GM23338 (cell line): ENCODE measurements at regions not wholly inside any gene's neighbourhood (a gene's known extent, or its start where the extent isn't known, plus 50 kb on each side); places are given as distances from the start of the nearest gene placed in this dataset.

Experiments used
- ATAC-seq: fragments of 200-7000 bp; cut with Tn5 transposase; 3 replicates; pipeline ENCODE4 v1.9.1; 2020
- DNase-seq: peaks from one replicate; pipeline ENCODE4 v3.0.0-alpha.2; 2015; ENCODE audit warnings: low spot score
- H2AFZ ChIP-seq: fragments of 200-600 bp; sonication (generic); 2 replicates; pipeline ENCODE4 v1.8.0; 2016; ENCODE audit warnings: antibody characterized with exemption, mild to moderate bottlenecking, moderate library complexity
- H3F3A ChIP-seq: fragments of 200-600 bp; sonication (generic); replicated peaks from 2 replicates; pipeline ENCODE4 v1.8.0; 2017; ENCODE audit warnings: antibody characterized with exemption, mixed run types, low read depth
- H3K27ac ChIP-seq: fragments of 200-600 bp; sonication (generic); 2 replicates; pipeline ENCODE4 v1.6.1; 2016; ENCODE audit warnings: low read depth
- H3K27me3 ChIP-seq: fragments of 200-600 bp; sonication (generic); 2 replicates; pipeline ENCODE4 v1.8.0; 2016; ENCODE audit warnings: mild to moderate bottlenecking, mixed run types, moderate library complexity; ENCODE audit not compliant: insufficient read depth
- H3K36me3 ChIP-seq: fragments of 200-600 bp; sonication (generic); 2 replicates; pipeline ENCODE4 v1.8.0; 2016; ENCODE audit warnings: mild to moderate bottlenecking; ENCODE audit not compliant: insufficient read depth
- H3K4me1 ChIP-seq: fragments of 200-600 bp; sonication (generic); 2 replicates; pipeline ENCODE4 v1.8.0; 2016; ENCODE audit warnings: mild to moderate bottlenecking, moderate library complexity; ENCODE audit not compliant: insufficient read depth
- H3K4me2 ChIP-seq: fragments of 200-600 bp; sonication (generic); 2 replicates; pipeline ENCODE4 v1.7.1; 2017; ENCODE audit warnings: mixed run types
- H3K4me3 ChIP-seq: fragments of 200-600 bp; sonication (generic); 2 replicates; pipeline ENCODE4 v1.6.1; 2016; ENCODE audit warnings: mixed run types
- H3K79me2 ChIP-seq: fragments of 200-600 bp; sonication (generic); replicated peaks from 2 replicates; pipeline ENCODE4 v1.8.0; 2017; ENCODE audit warnings: mild to moderate bottlenecking; ENCODE audit not compliant: insufficient read depth
- H3K9me2 ChIP-seq: fragments of 200-600 bp; sonication (generic); 2 replicates; pipeline ENCODE4 v1.8.0; 2017; ENCODE audit not compliant: insufficient read depth
- H4K20me1 ChIP-seq: fragments of 200-600 bp; sonication (generic); replicated peaks from 2 replicates; pipeline ENCODE4 v1.8.0; 2017; ENCODE audit warnings: mild to moderate bottlenecking; ENCODE audit not compliant: insufficient read depth
- H3K27ac Mint-ChIP-seq: 2 replicates; pipeline ENCODE4 v1.8.0; 2020; ENCODE audit warnings: inconsistent platforms, mild to moderate bottlenecking, moderate library complexity, mixed read lengths
- H3K27me3 Mint-ChIP-seq: 3 replicates; pipeline ENCODE4 v1.8.0; 2022; ENCODE audit warnings: low read depth, mild to moderate bottlenecking, moderate library complexity, mixed read lengths, inconsistent platforms; ENCODE audit not compliant: insufficient read depth, poor library complexity
- H3K36me3 Mint-ChIP-seq: 3 replicates; pipeline ENCODE4 v1.8.0; 2021; ENCODE audit warnings: low read depth, mild to moderate bottlenecking, inconsistent platforms, moderate library complexity, mixed read lengths
- H3K4me1 Mint-ChIP-seq: 3 replicates; pipeline ENCODE4 v1.8.0; 2020; ENCODE audit warnings: mild to moderate bottlenecking, inconsistent platforms, mixed read lengths
- H3K4me3 Mint-ChIP-seq: 3 replicates; pipeline ENCODE4 v1.8.0; 2021; ENCODE audit warnings: moderate library complexity, mild to moderate bottlenecking, inconsistent platforms, mixed read lengths
- H3K9me3 Mint-ChIP-seq: 3 replicates; pipeline ENCODE4 v1.8.0; 2020; ENCODE audit warnings: moderate library complexity, mild to moderate bottlenecking, inconsistent platforms, mixed read lengths
- CREB1 ChIP-seq: fragments of 250-450 bp; sonication (Bioruptor Pico); IDR thresholded peaks from 2 replicates; pipeline ENCODE4 v1.5.0; 2020; ENCODE audit warnings: low read depth, mild to moderate bottlenecking, moderate library complexity
- EZH2 ChIP-seq: fragments of 200-600 bp; sonication (generic); IDR thresholded peaks from one replicate; pipeline ENCODE4 v1.8.0; 2017; ENCODE audit warnings: antibody characterized with exemption, mild to moderate bottlenecking, low read depth; ENCODE audit not compliant: unreplicated experiment
- EZH2phosphoT487 ChIP-seq: fragments of 200-600 bp; sonication (generic); IDR thresholded peaks from one replicate; pipeline ENCODE4 v1.8.1; 2018; ENCODE audit warnings: antibody characterized with exemption; ENCODE audit not compliant: unreplicated experiment
- JUNB ChIP-seq: IDR thresholded peaks from one replicate; pipeline ENCODE4 v1.6.1; 2016; ENCODE audit warnings: antibody characterized with exemption; ENCODE audit not compliant: unreplicated experiment
- NANOG ChIP-seq: IDR thresholded peaks from 2 replicates; pipeline ENCODE4 v1.6.1; 2016; ENCODE audit warnings: antibody characterized with exemption, borderline replicate concordance
- POLR2AphosphoS5 ChIP-seq: IDR thresholded peaks from 2 replicates; pipeline ENCODE4 v1.6.1; 2016; ENCODE audit warnings: antibody characterized with exemption, low read depth
- STAT1 ChIP-seq: IDR thresholded peaks from one replicate; pipeline ENCODE4 v1.6.1; 2016; ENCODE audit warnings: antibody characterized with exemption; ENCODE audit not compliant: unreplicated experiment
- ZNF114 ChIP-seq: fragments of 250-450 bp; sonication (Bioruptor Pico); IDR thresholded peaks from 2 replicates; pipeline ENCODE4 v1.5.0; 2020; ENCODE audit warnings: mild to moderate bottlenecking, moderate library complexity
- ZNF331 ChIP-seq: fragments of 250-450 bp; sonication (Bioruptor Pico); IDR thresholded peaks from 2 replicates; pipeline ENCODE4 v1.5.0; 2020; ENCODE audit warnings: low read depth, mild to moderate bottlenecking, moderate library complexity
- TF ChIP-seq, protein P1 (sequence below): IDR thresholded peaks from 2 replicates; pipeline ENCODE4 v1.6.1; 2016; ENCODE audit warnings: antibody characterized with exemption
- TF ChIP-seq, protein P2 (sequence below), 2 experiments: fragments of 200-600 bp in 1 of 2; sonication (generic) in 1 of 2; conservative IDR thresholded peaks; 2 replicates each; pipeline versions ENCODE4 v1.5.1 to v1.6.1; 2016 to 2017; ENCODE audit warnings: antibody characterized with exemption in 2 of 2, low read depth in 2 of 2, mild to moderate bottlenecking in 2 of 2, moderate library complexity in 1 of 2
- TF ChIP-seq, protein P3 (sequence below): fragments of 250-450 bp; sonication (Bioruptor Pico); IDR thresholded peaks from 2 replicates; pipeline ENCODE4 v1.5.0; 2020; ENCODE audit warnings: mild to moderate bottlenecking, moderate library complexity
- TF ChIP-seq, protein P4 (sequence below): IDR thresholded peaks from one replicate; pipeline ENCODE4 v1.6.1; 2018; ENCODE audit warnings: antibody characterized with exemption; ENCODE audit not compliant: unreplicated experiment

DNA sequence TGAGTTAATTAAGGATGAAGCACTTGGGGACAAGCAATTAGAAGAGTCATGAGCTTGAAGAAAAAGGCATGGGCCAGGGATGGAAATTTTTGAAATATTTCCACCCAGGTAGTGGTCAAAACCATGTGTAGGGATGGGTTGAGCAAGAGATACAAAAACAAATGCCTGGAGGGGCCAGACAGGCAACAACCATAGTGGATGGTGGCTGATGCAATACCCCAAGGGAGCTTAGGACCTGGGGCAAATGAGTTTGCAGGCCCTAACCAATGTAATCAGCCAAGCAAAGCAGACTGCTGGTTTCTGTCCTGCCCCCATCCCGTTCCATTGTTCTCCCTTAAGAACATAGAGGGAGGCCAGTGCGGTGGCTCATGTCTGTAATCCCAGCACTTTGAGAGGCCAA lies 119.1 kb upstream of the FGGY start:
- Mint-ChIP-seq H3K27me3 (peaks cover 1% of the 10 kb centered on the region), H3K36me3 (peaks cover 8% of the 10 kb centered on the region; the same call in 1 of the 3 replicates), H3K9me3 (peaks cover 5% of the 10 kb centered on the region; the same call in 2 of the 3 replicates), H3K4me3 (no peak overlapping the region), H3K27ac (no peak overlapping the region), H3K4me1 (no peaks in the 10 kb centered on the region)
- no peaks in the 10 kb centered on the region for H3K79me2 ChIP-seq
- ATAC-seq = no peak
- H3K27me3 ChIP-seq = no peaks in the 10 kb centered on the region
- H2AFZ ChIP-seq = peak overlapping the region; percentile 56; the same call in 1 of the 2 replicates
- H4K20me1 ChIP-seq = no peaks in the 10 kb centered on the region
- no peak overlapping the region for H3K4me3 ChIP-seq
- H3K4me1 ChIP-seq = peaks cover 9% of the 10 kb centered on the region
- no peak overlapping the region for H3K4me2 ChIP-seq
- no peak overlapping the region for H3K27ac ChIP-seq
- H3K36me3 ChIP-seq = peaks cover 9% of the 10 kb centered on the region; the same call in 1 of the 2 replicates
- DNase-seq = no peak
- peaks cover 14% of the 10 kb centered on the region for H3K9me2 ChIP-seq
- no peaks in the 10 kb centered on the region for H3F3A ChIP-seq
- no peak for TF ChIP-seq NANOG
- TF ChIP-seq, protein P1, sequence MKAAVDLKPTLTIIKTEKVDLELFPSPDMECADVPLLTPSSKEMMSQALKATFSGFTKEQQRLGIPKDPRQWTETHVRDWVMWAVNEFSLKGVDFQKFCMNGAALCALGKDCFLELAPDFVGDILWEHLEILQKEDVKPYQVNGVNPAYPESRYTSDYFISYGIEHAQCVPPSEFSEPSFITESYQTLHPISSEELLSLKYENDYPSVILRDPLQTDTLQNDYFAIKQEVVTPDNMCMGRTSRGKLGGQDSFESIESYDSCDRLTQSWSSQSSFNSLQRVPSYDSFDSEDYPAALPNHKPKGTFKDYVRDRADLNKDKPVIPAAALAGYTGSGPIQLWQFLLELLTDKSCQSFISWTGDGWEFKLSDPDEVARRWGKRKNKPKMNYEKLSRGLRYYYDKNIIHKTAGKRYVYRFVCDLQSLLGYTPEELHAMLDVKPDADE = no peak
- TF ChIP-seq JUNB = no peak
- TF ChIP-seq, protein P2, sequence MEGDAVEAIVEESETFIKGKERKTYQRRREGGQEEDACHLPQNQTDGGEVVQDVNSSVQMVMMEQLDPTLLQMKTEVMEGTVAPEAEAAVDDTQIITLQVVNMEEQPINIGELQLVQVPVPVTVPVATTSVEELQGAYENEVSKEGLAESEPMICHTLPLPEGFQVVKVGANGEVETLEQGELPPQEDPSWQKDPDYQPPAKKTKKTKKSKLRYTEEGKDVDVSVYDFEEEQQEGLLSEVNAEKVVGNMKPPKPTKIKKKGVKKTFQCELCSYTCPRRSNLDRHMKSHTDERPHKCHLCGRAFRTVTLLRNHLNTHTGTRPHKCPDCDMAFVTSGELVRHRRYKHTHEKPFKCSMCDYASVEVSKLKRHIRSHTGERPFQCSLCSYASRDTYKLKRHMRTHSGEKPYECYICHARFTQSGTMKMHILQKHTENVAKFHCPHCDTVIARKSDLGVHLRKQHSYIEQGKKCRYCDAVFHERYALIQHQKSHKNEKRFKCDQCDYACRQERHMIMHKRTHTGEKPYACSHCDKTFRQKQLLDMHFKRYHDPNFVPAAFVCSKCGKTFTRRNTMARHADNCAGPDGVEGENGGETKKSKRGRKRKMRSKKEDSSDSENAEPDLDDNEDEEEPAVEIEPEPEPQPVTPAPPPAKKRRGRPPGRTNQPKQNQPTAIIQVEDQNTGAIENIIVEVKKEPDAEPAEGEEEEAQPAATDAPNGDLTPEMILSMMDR (conservative IDR thresholded peaks at IDR 0.05; ENCODE audit: low read depth in 2 of 2) = no peak
- TF ChIP-seq CREB1 (CRISPR knock-in tag) = no peak
- TF ChIP-seq STAT1 = no peak
- no peak for TF ChIP-seq ZNF114 (CRISPR knock-in tag)
- no peak for TF ChIP-seq EZH2
- TF ChIP-seq POLR2AphosphoS5 = no peak
- no peak for TF ChIP-seq ZNF331
- no peak for TF ChIP-seq EZH2phosphoT487
- TF ChIP-seq, protein P3, sequence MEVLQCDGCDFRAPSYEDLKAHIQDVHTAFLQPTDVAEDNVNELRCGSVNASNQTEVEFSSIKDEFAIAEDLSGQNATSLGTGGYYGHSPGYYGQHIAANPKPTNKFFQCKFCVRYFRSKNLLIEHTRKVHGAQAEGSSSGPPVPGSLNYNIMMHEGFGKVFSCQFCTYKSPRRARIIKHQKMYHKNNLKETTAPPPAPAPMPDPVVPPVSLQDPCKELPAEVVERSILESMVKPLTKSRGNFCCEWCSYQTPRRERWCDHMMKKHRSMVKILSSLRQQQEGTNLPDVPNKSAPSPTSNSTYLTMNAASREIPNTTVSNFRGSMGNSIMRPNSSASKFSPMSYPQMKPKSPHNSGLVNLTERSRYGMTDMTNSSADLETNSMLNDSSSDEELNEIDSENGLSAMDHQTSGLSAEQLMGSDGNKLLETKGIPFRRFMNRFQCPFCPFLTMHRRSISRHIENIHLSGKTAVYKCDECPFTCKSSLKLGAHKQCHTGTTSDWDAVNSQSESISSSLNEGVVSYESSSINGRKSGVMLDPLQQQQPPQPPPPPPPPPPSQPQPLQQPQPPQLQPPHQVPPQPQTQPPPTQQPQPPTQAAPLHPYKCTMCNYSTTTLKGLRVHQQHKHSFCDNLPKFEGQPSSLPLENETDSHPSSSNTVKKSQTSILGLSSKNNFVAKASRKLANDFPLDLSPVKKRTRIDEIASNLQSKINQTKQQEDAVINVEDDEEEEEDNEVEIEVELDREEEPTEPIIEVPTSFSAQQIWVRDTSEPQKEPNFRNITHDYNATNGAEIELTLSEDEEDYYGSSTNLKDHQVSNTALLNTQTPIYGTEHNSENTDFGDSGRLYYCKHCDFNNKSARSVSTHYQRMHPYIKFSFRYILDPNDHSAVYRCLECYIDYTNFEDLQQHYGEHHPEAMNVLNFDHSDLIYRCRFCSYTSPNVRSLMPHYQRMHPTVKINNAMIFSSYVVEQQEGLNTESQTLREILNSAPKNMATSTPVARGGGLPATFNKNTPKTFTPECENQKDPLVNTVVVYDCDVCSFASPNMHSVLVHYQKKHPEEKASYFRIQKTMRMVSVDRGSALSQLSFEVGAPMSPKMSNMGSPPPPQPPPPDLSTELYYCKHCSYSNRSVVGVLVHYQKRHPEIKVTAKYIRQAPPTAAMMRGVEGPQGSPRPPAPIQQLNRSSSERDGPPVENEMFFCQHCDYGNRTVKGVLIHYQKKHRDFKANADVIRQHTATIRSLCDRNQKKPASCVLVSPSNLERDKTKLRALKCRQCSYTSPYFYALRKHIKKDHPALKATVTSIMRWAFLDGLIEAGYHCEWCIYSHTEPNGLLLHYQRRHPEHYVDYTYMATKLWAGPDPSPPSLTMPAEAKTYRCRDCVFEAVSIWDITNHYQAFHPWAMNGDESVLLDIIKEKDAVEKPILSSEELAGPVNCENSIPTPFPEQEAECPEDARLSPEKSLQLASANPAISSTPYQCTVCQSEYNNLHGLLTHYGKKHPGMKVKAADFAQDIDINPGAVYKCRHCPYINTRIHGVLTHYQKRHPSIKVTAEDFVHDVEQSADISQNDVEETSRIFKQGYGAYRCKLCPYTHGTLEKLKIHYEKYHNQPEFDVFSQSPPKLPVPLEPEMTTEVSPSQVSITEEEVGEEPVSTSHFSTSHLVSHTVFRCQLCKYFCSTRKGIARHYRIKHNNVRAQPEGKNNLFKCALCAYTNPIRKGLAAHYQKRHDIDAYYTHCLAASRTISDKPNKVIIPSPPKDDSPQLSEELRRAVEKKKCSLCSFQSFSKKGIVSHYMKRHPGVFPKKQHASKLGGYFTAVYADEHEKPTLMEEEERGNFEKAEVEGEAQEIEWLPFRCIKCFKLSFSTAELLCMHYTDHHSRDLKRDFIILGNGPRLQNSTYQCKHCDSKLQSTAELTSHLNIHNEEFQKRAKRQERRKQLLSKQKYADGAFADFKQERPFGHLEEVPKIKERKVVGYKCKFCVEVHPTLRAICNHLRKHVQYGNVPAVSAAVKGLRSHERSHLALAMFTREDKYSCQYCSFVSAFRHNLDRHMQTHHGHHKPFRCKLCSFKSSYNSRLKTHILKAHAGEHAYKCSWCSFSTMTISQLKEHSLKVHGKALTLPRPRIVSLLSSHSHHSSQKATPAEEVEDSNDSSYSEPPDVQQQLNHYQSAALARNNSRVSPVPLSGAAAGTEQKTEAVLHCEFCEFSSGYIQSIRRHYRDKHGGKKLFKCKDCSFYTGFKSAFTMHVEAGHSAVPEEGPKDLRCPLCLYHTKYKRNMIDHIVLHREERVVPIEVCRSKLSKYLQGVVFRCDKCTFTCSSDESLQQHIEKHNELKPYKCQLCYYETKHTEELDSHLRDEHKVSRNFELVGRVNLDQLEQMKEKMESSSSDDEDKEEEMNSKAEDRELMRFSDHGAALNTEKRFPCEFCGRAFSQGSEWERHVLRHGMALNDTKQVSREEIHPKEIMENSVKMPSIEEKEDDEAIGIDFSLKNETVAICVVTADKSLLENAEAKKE (CRISPR knock-in tag) = no peak
- TF ChIP-seq, protein P4, sequence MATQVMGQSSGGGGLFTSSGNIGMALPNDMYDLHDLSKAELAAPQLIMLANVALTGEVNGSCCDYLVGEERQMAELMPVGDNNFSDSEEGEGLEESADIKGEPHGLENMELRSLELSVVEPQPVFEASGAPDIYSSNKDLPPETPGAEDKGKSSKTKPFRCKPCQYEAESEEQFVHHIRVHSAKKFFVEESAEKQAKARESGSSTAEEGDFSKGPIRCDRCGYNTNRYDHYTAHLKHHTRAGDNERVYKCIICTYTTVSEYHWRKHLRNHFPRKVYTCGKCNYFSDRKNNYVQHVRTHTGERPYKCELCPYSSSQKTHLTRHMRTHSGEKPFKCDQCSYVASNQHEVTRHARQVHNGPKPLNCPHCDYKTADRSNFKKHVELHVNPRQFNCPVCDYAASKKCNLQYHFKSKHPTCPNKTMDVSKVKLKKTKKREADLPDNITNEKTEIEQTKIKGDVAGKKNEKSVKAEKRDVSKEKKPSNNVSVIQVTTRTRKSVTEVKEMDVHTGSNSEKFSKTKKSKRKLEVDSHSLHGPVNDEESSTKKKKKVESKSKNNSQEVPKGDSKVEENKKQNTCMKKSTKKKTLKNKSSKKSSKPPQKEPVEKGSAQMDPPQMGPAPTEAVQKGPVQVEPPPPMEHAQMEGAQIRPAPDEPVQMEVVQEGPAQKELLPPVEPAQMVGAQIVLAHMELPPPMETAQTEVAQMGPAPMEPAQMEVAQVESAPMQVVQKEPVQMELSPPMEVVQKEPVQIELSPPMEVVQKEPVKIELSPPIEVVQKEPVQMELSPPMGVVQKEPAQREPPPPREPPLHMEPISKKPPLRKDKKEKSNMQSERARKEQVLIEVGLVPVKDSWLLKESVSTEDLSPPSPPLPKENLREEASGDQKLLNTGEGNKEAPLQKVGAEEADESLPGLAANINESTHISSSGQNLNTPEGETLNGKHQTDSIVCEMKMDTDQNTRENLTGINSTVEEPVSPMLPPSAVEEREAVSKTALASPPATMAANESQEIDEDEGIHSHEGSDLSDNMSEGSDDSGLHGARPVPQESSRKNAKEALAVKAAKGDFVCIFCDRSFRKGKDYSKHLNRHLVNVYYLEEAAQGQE = no peak
